H9 (cell line): ENCODE measurements at regions not wholly inside any gene's neighbourhood (a gene's known extent, or its start where the extent isn't known, plus 50 kb on each side); places are given as distances from the start of the nearest gene placed in this dataset.

ENCODE experiments used
- DNase-seq: peaks from one replicate; pipeline ENCODE4 v3.0.0-alpha.2; 2017
- H2AFZ ChIP-seq: one replicate; pipeline ENCODE4 v1.6.1; 2013; ENCODE audit warnings: mild to moderate bottlenecking, low read length, control low read depth, moderate library complexity
- H2AK5ac ChIP-seq: 2 replicates; pipeline ENCODE4 v1.6.1; 2013; ENCODE audit warnings: low read length, control low read depth, mixed read lengths; ENCODE audit not compliant: insufficient read length
- H2BK120ac ChIP-seq: one replicate; pipeline ENCODE4 v1.6.1; 2013; ENCODE audit warnings: low read depth, mild to moderate bottlenecking, low read length, control low read depth, inconsistent platforms; ENCODE audit not compliant: poor library complexity, severe bottlenecking
- H2BK12ac ChIP-seq: 2 replicates; pipeline ENCODE4 v1.6.1; 2013; ENCODE audit warnings: low read length, control low read depth, mixed read lengths, low read depth; ENCODE audit not compliant: insufficient read length
- H2BK15ac ChIP-seq: 2 replicates; pipeline ENCODE4 v1.6.1; 2013; ENCODE audit warnings: low read depth, low read length, control low read depth
- H2BK20ac ChIP-seq: one replicate; pipeline ENCODE4 v1.6.1; 2013; ENCODE audit warnings: low read depth, mild to moderate bottlenecking, low read length, control low read depth, inconsistent platforms; ENCODE audit not compliant: poor library complexity, severe bottlenecking
- H2BK5ac ChIP-seq: 2 replicates; pipeline ENCODE4 v1.6.1; 2013; ENCODE audit warnings: low read length, control low read depth, mixed read lengths; ENCODE audit not compliant: insufficient read length
- H3K14ac ChIP-seq: 2 replicates; pipeline ENCODE4 v1.6.1; 2013; ENCODE audit warnings: low read length, control low read depth; ENCODE audit not compliant: insufficient read depth
- H3K18ac ChIP-seq: 2 replicates; pipeline ENCODE4 v1.6.1; 2013; ENCODE audit warnings: low read depth, mild to moderate bottlenecking, mixed read lengths, low read length, control low read depth; ENCODE audit not compliant: insufficient read length
- H3K23ac ChIP-seq: 2 replicates; pipeline ENCODE4 v1.6.1; 2013; ENCODE audit warnings: low read length, control low read depth, mixed read lengths, low read depth; ENCODE audit not compliant: insufficient read length
- H3K23me2 ChIP-seq: 2 replicates; pipeline ENCODE4 v1.6.1; 2013; ENCODE audit warnings: low read depth, mild to moderate bottlenecking, mixed read lengths, low read length, control low read depth; ENCODE audit not compliant: insufficient read length, poor library complexity, severe bottlenecking
- H3K27ac ChIP-seq: 2 replicates; pipeline ENCODE4 v1.5.1; 2013; ENCODE audit warnings: low read length, control low read depth, mixed read lengths, low read depth; ENCODE audit not compliant: insufficient read length
- H3K27me3 ChIP-seq: 2 replicates; pipeline ENCODE4 v1.6.1; 2013; ENCODE audit warnings: low read length, control low read depth, inconsistent platforms; ENCODE audit not compliant: insufficient read depth
- H3K4ac ChIP-seq: 2 replicates; pipeline ENCODE4 v1.6.1; 2013; ENCODE audit warnings: low read depth, mild to moderate bottlenecking, control low read depth, inconsistent platforms, low read length, moderate library complexity
- H3K4me1 ChIP-seq: 2 replicates; pipeline ENCODE4 v1.6.1; 2013; ENCODE audit warnings: low read length, control low read depth, inconsistent platforms; ENCODE audit not compliant: insufficient read depth
- H3K4me2 ChIP-seq: 2 replicates; pipeline ENCODE4 v1.6.1; 2013; ENCODE audit warnings: low read length, control low read depth, mixed read lengths; ENCODE audit not compliant: insufficient read length, insufficient read depth
- H3K56ac ChIP-seq: 2 replicates; pipeline ENCODE4 v1.6.1; 2013; ENCODE audit warnings: low read depth, mild to moderate bottlenecking, mixed read lengths, low read length, control low read depth; ENCODE audit not compliant: insufficient read length
- H3K79me1 ChIP-seq: 2 replicates; pipeline ENCODE4 v1.6.1; 2013; ENCODE audit warnings: low read depth, mild to moderate bottlenecking, moderate library complexity, low read length, control low read depth, inconsistent platforms; ENCODE audit not compliant: insufficient read depth, poor library complexity, severe bottlenecking
- H3K79me2 ChIP-seq: 2 replicates; pipeline ENCODE4 v1.6.1; 2013; ENCODE audit warnings: low read length, control low read depth, inconsistent platforms; ENCODE audit not compliant: insufficient read depth
- H3K9ac ChIP-seq: 2 replicates; pipeline ENCODE4 v1.6.1; 2013; ENCODE audit warnings: low read length, control low read depth, mixed read lengths; ENCODE audit not compliant: insufficient read length; ENCODE audit errors: extremely low read depth
- H3K9me3 ChIP-seq: one replicate; pipeline ENCODE4 v1.6.1; 2013; ENCODE audit warnings: low read depth, low read length, inconsistent platforms; ENCODE audit not compliant: control insufficient read depth
- H3T11ph ChIP-seq: one replicate; pipeline ENCODE4 v1.6.1; 2013; ENCODE audit warnings: mild to moderate bottlenecking, low read length, control low read depth, inconsistent platforms
- H4K20me1 ChIP-seq: one replicate; pipeline ENCODE4 v1.6.1; 2013; ENCODE audit not compliant: control insufficient read depth, insufficient read length, insufficient read depth
- H4K5ac ChIP-seq: 2 replicates; pipeline ENCODE4 v1.6.1; 2013; ENCODE audit warnings: low read depth, mild to moderate bottlenecking, mixed read lengths, low read length, control low read depth; ENCODE audit not compliant: insufficient read length
- H4K8ac ChIP-seq: replicated peaks from 2 replicates; pipeline ENCODE4 v1.6.1; 2013; ENCODE audit warnings: low read length, control low read depth, mixed read lengths, low read depth; ENCODE audit not compliant: insufficient read length
- H4K91ac ChIP-seq: 2 replicates; pipeline ENCODE4 v1.6.1; 2013; ENCODE audit warnings: low read depth, mild to moderate bottlenecking, moderate library complexity, mixed read lengths, low read length, control low read depth; ENCODE audit not compliant: insufficient read length
- H3K27ac Mint-ChIP-seq, 3 experiments: 2 replicates in 2 of 3; 3 replicates in 1 of 3; pipeline ENCODE4 v1.8.0; 2020 to 2021; ENCODE audit warnings: mixed read lengths in 3 of 3, mild to moderate bottlenecking in 1 of 3, moderate library complexity in 1 of 3
- H3K27me3 Mint-ChIP-seq: 2 replicates; pipeline ENCODE4 v1.8.0; 2021; ENCODE audit warnings: low read depth, mild to moderate bottlenecking, moderate library complexity, mixed read lengths
- H3K36me3 Mint-ChIP-seq, 3 experiments: 2 replicates in 2 of 3; 3 replicates in 1 of 3; pipeline ENCODE4 v1.8.0; 2020 to 2021; ENCODE audit warnings: low read depth in 3 of 3, mixed read lengths in 3 of 3; ENCODE audit not compliant: insufficient read depth in 1 of 3
- H3K4me1 Mint-ChIP-seq, 2 experiments: 2 replicates each; pipeline ENCODE4 v1.8.0; 2020; ENCODE audit warnings: mixed read lengths in 2 of 2
- H3K4me3 Mint-ChIP-seq, 2 experiments: 2 replicates in 1 of 2; 3 replicates in 1 of 2; pipeline ENCODE4 v1.8.0; 2020 to 2021; ENCODE audit warnings: mild to moderate bottlenecking in 2 of 2, mixed read lengths in 2 of 2, moderate library complexity in 1 of 2
- H3K9me3 Mint-ChIP-seq, 2 experiments: 2 replicates in 1 of 2; 3 replicates in 1 of 2; pipeline ENCODE4 v1.8.0; 2020; ENCODE audit warnings: mild to moderate bottlenecking in 2 of 2, mixed read lengths in 2 of 2, moderate library complexity in 1 of 2
- CTCF ChIP-seq: fragments of 200-600 bp; sonication (generic); conservative IDR thresholded peaks from 3 replicates; pipeline ENCODE4 v1.8.0; 2021; ENCODE audit warnings: antibody characterized with exemption, mild to moderate bottlenecking
- WGBS: extraction: QIAGEN DNeasy Blood & Tissue Kit; methylation state at CpG from one replicate; pipeline ENCODE4 v1.1.7; 2013; ENCODE audit warnings: missing lambda C conversion rate, low lambda C conversion rate, mixed read lengths; ENCODE audit not compliant: insufficient read length; ENCODE audit errors: extremely low coverage; 5-methylcytosine and 5-hydroxymethylcytosine counted together

DNA sequence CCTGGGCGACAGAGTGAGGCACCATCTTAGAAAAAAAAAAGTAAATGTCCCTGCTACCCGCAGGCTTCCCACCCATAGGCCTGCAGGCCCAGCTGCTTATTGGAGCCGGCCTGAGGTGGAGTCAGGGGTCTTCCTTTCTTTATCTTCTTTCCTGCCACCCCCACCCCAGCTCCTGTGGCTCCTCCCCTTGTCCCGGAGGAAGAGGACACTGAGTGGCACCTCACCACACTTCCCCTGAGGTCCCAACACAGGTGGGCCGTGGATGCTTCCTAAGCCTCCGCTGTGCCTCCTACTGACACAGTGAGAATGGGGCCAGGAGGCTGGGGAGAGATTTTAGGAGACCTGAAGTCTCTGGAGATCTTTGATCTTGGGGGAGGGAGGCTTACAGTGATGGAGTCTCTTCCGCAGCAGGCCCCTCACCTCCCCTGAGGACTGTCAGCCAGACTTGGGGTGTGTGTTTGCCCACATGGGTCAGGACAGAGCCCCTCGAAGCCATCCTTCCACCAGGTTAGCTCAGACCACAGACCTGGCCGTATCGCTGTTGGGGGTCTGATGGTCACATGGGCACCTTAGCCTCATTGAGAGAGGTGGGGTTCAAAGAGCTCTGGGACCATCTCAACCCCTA, 135.4 kb upstream of the IER5L start:
- no peak overlapping the region for H3K4ac ChIP-seq
- no peak overlapping the region for H3K14ac ChIP-seq
- H3K4me2 ChIP-seq: no peak overlapping the region
- no peak overlapping the region for H2BK15ac ChIP-seq
- no peaks in the 10 kb centered on the region for H3K27me3 ChIP-seq
- no peak overlapping the region for H2AFZ ChIP-seq
- peaks cover 0 to 4% (median 0%) of the 10 kb centered on the region in 3 experiments; a peak in 2 of 7 replicates for H3K36me3 Mint-ChIP-seq
- H3K9ac ChIP-seq: no peak overlapping the region
- H3K18ac ChIP-seq: no peak overlapping the region
- no peak overlapping the region; a peak in 1 of 7 replicates for H3K27ac Mint-ChIP-seq
- no peaks in the 10 kb centered on the region for H3K23me2 ChIP-seq
- H3T11ph ChIP-seq: no peak overlapping the region
- no peak for DNase-seq
- H2BK12ac ChIP-seq: no peak overlapping the region
- H3K4me3 Mint-ChIP-seq: no peak overlapping the region
- TF ChIP-seq CTCF: no peak
- H3K79me2 ChIP-seq: no peaks in the 10 kb centered on the region
- H2BK20ac ChIP-seq: no peak overlapping the region
- no peaks in the 10 kb centered on the region for H3K79me1 ChIP-seq
- no peak overlapping the region for H3K56ac ChIP-seq
- peaks cover 3 to 18% of the 10 kb centered on the region in 2 experiments; a peak in 3 of 4 replicates for H3K4me1 Mint-ChIP-seq
- peaks cover 6% of the 10 kb centered on the region for H3K27me3 Mint-ChIP-seq
- no peak overlapping the region for H2AK5ac ChIP-seq
- H3K23ac ChIP-seq: no peak overlapping the region
- no peak overlapping the region for H4K8ac ChIP-seq
- H3K9me3 Mint-ChIP-seq: no peaks in the 10 kb centered on the region; a peak in 2 of 5 replicates
- WGBS: no CpG with 5 or more reads among the region's 10 CpGs
- no peak overlapping the region for H2BK120ac ChIP-seq
- H3K27ac ChIP-seq: no peak overlapping the region
- H3K4me1 ChIP-seq: no peaks in the 10 kb centered on the region
- H4K5ac ChIP-seq: no peak overlapping the region
- H2BK5ac ChIP-seq: no peak overlapping the region
- no peak overlapping the region for H4K91ac ChIP-seq
- H4K20me1 ChIP-seq: no peaks in the 10 kb centered on the region
- no peaks in the 10 kb centered on the region for H3K9me3 ChIP-seq
